SK-N-SH treated with all-trans-retinoic acid at 6 μM for 48 hours (cell line): ENCODE measurements at regions not wholly inside any gene's neighbourhood (a gene's known extent, or its start where the extent isn't known, plus 50 kb on each side); places are given as distances from the start of the nearest gene placed in this dataset.

Experiments
- ARNTL ChIP-seq: fragments of 450-650 bp; formaldehyde crosslinking; IDR thresholded peaks from 2 replicates; pipeline ENCODE4 v1.5.0; 2020; ENCODE audit warnings: low read depth, mild to moderate bottlenecking, moderate library complexity, borderline replicate concordance
- BACH2 ChIP-seq: fragments of 250-450 bp; sonication (Bioruptor Pico); IDR thresholded peaks from 2 replicates; pipeline ENCODE4 v1.9.0; 2021; ENCODE audit warnings: mild to moderate bottlenecking, borderline replicate concordance
- CSDC2 ChIP-seq: fragments of 250-450 bp; sonication (Bioruptor Pico); IDR thresholded peaks from 2 replicates; pipeline ENCODE4 v1.5.0; 2020; ENCODE audit warnings: mild to moderate bottlenecking, moderate library complexity
- ESRRG ChIP-seq: fragments of 250-450 bp; sonication (Bioruptor Pico); IDR thresholded peaks from 2 replicates; pipeline ENCODE4 v1.6.1; 2021; ENCODE audit warnings: mild to moderate bottlenecking
- PATZ1 ChIP-seq: fragments of 250-450 bp; sonication (Bioruptor Pico); IDR thresholded peaks from 2 replicates; pipeline ENCODE4 v1.8.0; 2020; ENCODE audit warnings: mild to moderate bottlenecking, moderate library complexity, borderline replicate concordance
- RARB ChIP-seq: fragments of 250-450 bp; sonication (Bioruptor Pico); IDR thresholded peaks from 2 replicates; pipeline ENCODE4 v1.8.0; 2021; ENCODE audit warnings: mild to moderate bottlenecking, moderate library complexity
- TCF4 ChIP-seq: fragments of 250-450 bp; sonication (Bioruptor Pico); IDR thresholded peaks from 2 replicates; pipeline ENCODE4 v1.8.0; 2021; ENCODE audit warnings: mild to moderate bottlenecking, moderate library complexity, borderline replicate concordance
- TSHZ2 ChIP-seq: fragments of 250-450 bp; sonication (Bioruptor Pico); IDR thresholded peaks from 2 replicates; pipeline ENCODE4 v1.5.0; 2020; ENCODE audit warnings: mild to moderate bottlenecking, moderate library complexity
- ZC3H10 ChIP-seq: fragments of 250-450 bp; sonication (Bioruptor Pico); IDR thresholded peaks from 2 replicates; pipeline ENCODE4 v1.5.1; 2021; ENCODE audit warnings: mild to moderate bottlenecking, moderate library complexity
- ZNF70 ChIP-seq: fragments of 450-650 bp; formaldehyde crosslinking; IDR thresholded peaks from 2 replicates; pipeline ENCODE4 v1.5.0; 2020; ENCODE audit warnings: mild to moderate bottlenecking, moderate library complexity

- TF ChIP-seq TSHZ2 (CRISPR knock-in tag) (no peak), ESRRG (CRISPR knock-in tag) (no peak), PATZ1 (no peak), RARB (CRISPR knock-in tag) (no peak), BACH2 (CRISPR knock-in tag) (no peak), CSDC2 (CRISPR knock-in tag) (no peak), TCF4 (CRISPR knock-in tag) (no peak), ARNTL (no peak), ZC3H10 (CRISPR knock-in tag) (no peak), ZNF70 (CRISPR knock-in tag) (no peak)
These were observed 68.1 kb downstream of the ACTL7B start for GRCh38 chr9:108787690-108788048.
